HepG2 (cell line): ENCODE measurements at regions not wholly inside any gene's neighbourhood (a gene's known extent, or its start where the extent isn't known, plus 50 kb on each side); places are given as distances from the start of the nearest gene placed in this dataset.

Experiments
- GABPB1 ChIP-seq: IDR thresholded peaks from 2 replicates; pipeline ENCODE4 v1.6.1; 2016; ENCODE audit warnings: mild to moderate bottlenecking, missing genetic modification reagents, moderate library complexity, missing compliant biosample characterization
- ZNF274 ChIP-seq: sonication (generic); formaldehyde crosslinking; IDR thresholded peaks from 2 replicates; pipeline ENCODE4 v1.5.1; 2020; ENCODE audit warnings: mild to moderate bottlenecking, missing genetic modification reagents
- ZNF282 ChIP-seq: fragments of 450-650 bp; IDR thresholded peaks from 2 replicates; pipeline ENCODE4 v1.6.1; 2018; ENCODE audit not compliant: partially characterized antibody
- ZSCAN25 ChIP-seq: sonication (generic); formaldehyde crosslinking; IDR thresholded peaks from 2 replicates; pipeline ENCODE4 v1.8.0; 2022; ENCODE audit warnings: mild to moderate bottlenecking, missing genetic modification reagents
- TF ChIP-seq, protein P1 (sequence below): sonication (generic); formaldehyde crosslinking; IDR thresholded peaks from 2 replicates; pipeline ENCODE4 v1.4.0; 2020; ENCODE audit warnings: missing genetic modification reagents, mild to moderate bottlenecking, borderline replicate concordance

DNA sequence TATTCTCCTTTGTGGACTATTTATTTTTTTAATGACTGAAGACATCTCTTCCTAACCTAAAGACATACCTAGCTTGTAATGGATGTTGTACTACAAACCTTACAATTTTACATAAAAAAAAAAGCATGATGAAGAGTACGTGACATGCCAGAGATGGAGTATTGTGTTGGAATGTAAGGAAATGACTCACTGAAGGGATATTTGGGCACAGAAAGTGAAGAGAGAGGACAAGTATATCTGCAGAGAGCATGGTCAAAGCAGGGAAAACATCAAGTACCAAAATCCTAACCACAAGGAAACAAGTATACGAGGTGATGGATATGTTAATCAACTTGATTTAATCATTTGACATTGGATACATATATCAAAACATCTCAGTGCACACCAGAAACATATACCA, 1051.4 kb upstream of the PRKX start:
- TF ChIP-seq ZNF274 (CRISPR knock-in tag) (no peak), ZNF282 (no peak), GABPB1 (CRISPR knock-in tag) (no peak), ZSCAN25 (CRISPR knock-in tag) (no peak)
- TF ChIP-seq, protein P1, sequence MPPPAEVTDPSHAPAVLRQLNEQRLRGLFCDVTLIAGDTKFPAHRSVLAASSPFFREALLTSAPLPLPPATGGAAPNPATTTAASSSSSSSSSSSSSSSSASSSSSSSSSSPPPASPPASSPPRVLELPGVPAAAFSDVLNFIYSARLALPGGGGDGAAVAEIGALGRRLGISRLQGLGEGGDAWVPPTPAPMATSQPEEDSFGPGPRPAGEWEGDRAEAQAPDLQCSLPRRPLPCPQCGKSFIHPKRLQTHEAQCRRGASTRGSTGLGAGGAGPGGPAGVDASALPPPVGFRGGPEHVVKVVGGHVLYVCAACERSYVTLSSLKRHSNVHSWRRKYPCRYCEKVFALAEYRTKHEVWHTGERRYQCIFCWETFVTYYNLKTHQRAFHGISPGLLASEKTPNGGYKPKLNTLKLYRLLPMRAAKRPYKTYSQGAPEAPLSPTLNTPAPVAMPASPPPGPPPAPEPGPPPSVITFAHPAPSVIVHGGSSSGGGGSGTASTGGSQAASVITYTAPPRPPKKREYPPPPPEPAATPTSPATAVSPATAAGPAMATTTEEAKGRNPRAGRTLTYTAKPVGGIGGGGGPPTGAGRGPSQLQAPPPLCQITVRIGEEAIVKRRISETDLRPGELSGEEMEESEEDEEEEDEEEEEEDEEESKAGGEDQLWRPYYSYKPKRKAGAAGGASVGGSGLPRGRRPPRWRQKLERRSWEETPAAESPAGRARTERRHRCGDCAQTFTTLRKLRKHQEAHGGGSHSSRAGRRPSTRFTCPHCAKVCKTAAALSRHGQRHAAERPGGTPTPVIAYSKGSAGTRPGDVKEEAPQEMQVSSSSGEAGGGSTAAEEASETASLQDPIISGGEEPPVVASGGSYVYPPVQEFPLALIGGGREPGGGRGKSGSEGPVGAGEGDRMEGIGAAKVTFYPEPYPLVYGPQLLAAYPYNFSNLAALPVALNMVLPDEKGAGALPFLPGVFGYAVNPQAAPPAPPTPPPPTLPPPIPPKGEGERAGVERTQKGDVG (CRISPR knock-in tag) = no peak
